ENCODE measurements at regions not wholly inside any gene's neighbourhood (a gene's known extent, or its start where the extent isn't known, plus 50 kb on each side); places are given as distances from the start of the nearest gene placed in this dataset.

DNA sequence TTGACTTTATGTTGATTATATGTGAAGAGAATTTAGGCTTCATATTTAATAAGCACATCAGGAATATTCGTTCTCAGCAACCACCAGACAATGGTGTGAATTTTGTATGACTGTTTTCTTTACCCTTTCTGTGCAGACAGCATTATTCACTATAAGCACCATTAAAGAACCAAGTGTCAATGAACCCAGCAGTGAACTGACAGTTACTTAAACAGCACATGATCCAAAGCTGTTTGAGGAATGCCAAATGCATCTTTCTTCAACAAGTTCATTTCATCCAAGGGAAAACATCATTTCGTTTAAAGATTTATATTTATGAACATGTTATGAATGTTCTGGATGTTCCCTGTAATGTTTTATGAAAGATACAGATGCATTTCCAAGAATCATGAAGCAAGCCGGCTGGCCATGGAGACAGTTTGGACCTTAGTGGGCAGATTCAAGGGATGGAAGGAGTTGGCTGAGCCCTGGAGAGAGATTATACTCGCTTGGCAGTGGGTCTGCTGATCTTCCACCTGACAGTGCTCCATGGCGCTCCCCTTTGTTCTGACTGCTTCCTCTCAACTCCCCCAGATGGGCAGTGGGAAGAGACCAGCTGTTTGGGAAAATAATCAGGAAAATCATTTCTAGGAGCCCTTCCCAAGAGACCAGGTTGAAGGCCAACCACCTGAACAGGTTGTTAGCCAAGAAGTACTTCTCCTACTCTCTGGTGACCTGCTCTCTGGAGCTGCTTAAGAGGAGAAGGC lies 326.0 kb upstream of the RSPO3 start:
- intact Hi-C loops (cut with micrococcal nuclease; ENCODE audit: unreplicated experiment), result no loop called here
- ChIA-PET CTCF (no interaction called here), POLR2A (no interaction called here)
- Histone ChIP-seq H3K4me3 (ENCODE audit: low read depth, low read length) (no peak overlapping the region), H3K36me3 (ENCODE audit: control insufficient read depth, insufficient read depth, low read length) (no peaks in the 10 kb centered on the region), H3K27me3 (replicated peaks; ENCODE audit: control insufficient read depth, insufficient read depth, low read length) (no peaks in the 10 kb centered on the region), H3K4me1 (peaks cover 4% of the 10 kb centered on the region; the same call in 1 of the 2 replicates), H3K9me3 (no peaks in the 10 kb centered on the region)
- TF ChIP-seq, protein P1, sequence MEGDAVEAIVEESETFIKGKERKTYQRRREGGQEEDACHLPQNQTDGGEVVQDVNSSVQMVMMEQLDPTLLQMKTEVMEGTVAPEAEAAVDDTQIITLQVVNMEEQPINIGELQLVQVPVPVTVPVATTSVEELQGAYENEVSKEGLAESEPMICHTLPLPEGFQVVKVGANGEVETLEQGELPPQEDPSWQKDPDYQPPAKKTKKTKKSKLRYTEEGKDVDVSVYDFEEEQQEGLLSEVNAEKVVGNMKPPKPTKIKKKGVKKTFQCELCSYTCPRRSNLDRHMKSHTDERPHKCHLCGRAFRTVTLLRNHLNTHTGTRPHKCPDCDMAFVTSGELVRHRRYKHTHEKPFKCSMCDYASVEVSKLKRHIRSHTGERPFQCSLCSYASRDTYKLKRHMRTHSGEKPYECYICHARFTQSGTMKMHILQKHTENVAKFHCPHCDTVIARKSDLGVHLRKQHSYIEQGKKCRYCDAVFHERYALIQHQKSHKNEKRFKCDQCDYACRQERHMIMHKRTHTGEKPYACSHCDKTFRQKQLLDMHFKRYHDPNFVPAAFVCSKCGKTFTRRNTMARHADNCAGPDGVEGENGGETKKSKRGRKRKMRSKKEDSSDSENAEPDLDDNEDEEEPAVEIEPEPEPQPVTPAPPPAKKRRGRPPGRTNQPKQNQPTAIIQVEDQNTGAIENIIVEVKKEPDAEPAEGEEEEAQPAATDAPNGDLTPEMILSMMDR (IDR thresholded peaks at IDR 0.05; ENCODE audit: insufficient read depth in 1 of 2, low read depth in 1 of 2, low read length in 1 of 2, severe bottlenecking in 1 of 2, unreplicated experiment in 1 of 2), result no peak
- BruUV-seq (replicated peaks), result no TSS peak
- Mint-ChIP-seq H3K27ac (ENCODE audit: unreplicated experiment) (no peak overlapping the region), H3K4me1 (ENCODE audit: low read depth, unreplicated experiment) (no peaks in the 10 kb centered on the region), H3K4me3 (ENCODE audit: unreplicated experiment) (no peak overlapping the region), H3K36me3 (ENCODE audit: insufficient read depth, unreplicated experiment) (no peaks in the 10 kb centered on the region), H3K9me3 (ENCODE audit: unreplicated experiment) (peaks cover 8% of the 10 kb centered on the region), H3K27me3 (ENCODE audit: insufficient read depth, unreplicated experiment) (no peaks in the 10 kb centered on the region)
- DNase-seq, result no peak

DNA sequence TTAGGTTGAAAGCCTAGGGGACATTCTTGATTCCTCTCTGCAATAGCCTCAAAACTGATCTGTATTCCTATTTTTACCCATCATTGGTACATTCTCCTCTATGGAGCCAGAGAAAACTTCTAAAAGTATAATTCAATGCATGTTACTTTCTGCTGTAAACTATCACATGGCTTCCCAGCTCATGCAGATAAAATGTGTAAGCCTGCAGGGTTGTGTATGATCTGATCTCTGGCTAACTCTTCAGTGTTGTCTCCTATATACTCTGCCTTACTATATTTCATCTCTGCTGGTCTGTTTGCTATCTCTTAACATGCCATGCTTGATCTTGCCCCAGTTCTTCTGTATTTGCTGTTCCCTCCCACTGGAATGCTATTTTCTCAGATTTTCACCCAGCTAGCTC lies 323.3 kb upstream of the RSPO3 start:
- Histone ChIP-seq H3K9me3 (no peaks in the 10 kb centered on the region), H3K4me1 (peaks cover 25% of the 10 kb centered on the region), H3K36me3 (ENCODE audit: control insufficient read depth, insufficient read depth, low read length) (no peaks in the 10 kb centered on the region), H3K27me3 (replicated peaks; ENCODE audit: control insufficient read depth, insufficient read depth, low read length) (no peaks in the 10 kb centered on the region), H3K4me3 (ENCODE audit: low read depth, low read length) (no peak overlapping the region)
- Mint-ChIP-seq H3K27me3 (ENCODE audit: insufficient read depth, unreplicated experiment) (no peaks in the 10 kb centered on the region), H3K9me3 (ENCODE audit: unreplicated experiment) (peaks cover 8% of the 10 kb centered on the region), H3K4me3 (ENCODE audit: unreplicated experiment) (no peak overlapping the region), H3K36me3 (ENCODE audit: insufficient read depth, unreplicated experiment) (no peaks in the 10 kb centered on the region), H3K4me1 (ENCODE audit: low read depth, unreplicated experiment) (peaks cover 11% of the 10 kb centered on the region), H3K27ac (ENCODE audit: unreplicated experiment) (no peak overlapping the region)
- TF ChIP-seq, protein P1 (IDR thresholded peaks at IDR 0.05; ENCODE audit: insufficient read depth in 1 of 2, low read depth in 1 of 2, low read length in 1 of 2, severe bottlenecking in 1 of 2, unreplicated experiment in 1 of 2), result no peak
- no peak for DNase-seq
- no TSS peak for BruUV-seq (replicated peaks)
- intact Hi-C loops (cut with micrococcal nuclease; ENCODE audit: unreplicated experiment), result no loop called here
- ChIA-PET POLR2A (no interaction called here), CTCF (interaction anchor here (1.3 kb wide), 1 partner anchor 10 kb away, joined by 3 read pairs; no protein-coding TSS in a partner anchor)

DNA sequence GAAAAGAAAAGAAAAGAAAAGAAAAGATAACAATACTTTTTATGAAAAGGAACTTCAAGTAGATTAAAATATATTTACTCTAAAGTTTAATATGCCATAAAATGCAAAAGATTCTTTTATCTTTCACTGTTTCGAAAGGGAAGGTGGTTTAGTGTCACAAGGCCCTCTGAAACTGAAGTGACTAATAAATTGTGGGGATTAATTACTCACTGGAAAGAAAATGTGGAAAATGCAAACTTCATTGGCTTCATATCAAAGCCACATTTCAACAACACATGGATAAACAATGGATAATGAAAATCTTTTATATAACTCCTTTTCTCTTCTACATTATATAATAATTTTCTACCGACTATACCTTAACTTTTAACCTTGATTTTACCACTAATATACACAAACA lies 320.5 kb upstream of the RSPO3 start:
- Histone ChIP-seq H3K36me3 (ENCODE audit: control insufficient read depth, insufficient read depth, low read length) (no peaks in the 10 kb centered on the region), H3K9me3 (no peaks in the 10 kb centered on the region), H3K4me3 (ENCODE audit: low read depth, low read length) (no peak overlapping the region), H3K4me1 (peaks cover 32% of the 10 kb centered on the region), H3K27me3 (replicated peaks; ENCODE audit: control insufficient read depth, insufficient read depth, low read length) (no peaks in the 10 kb centered on the region)
- Mint-ChIP-seq H3K4me3 (ENCODE audit: unreplicated experiment) (no peak overlapping the region), H3K36me3 (ENCODE audit: insufficient read depth, unreplicated experiment) (no peaks in the 10 kb centered on the region), H3K27me3 (ENCODE audit: insufficient read depth, unreplicated experiment) (no peaks in the 10 kb centered on the region), H3K27ac (ENCODE audit: unreplicated experiment) (no peak overlapping the region), H3K4me1 (ENCODE audit: low read depth, unreplicated experiment) (peaks cover 11% of the 10 kb centered on the region), H3K9me3 (ENCODE audit: unreplicated experiment) (peaks cover 8% of the 10 kb centered on the region)
- DNase-seq, result no peak
- TF ChIP-seq, protein P1 (IDR thresholded peaks at IDR 0.05; ENCODE audit: insufficient read depth in 1 of 2, low read depth in 1 of 2, low read length in 1 of 2, severe bottlenecking in 1 of 2, unreplicated experiment in 1 of 2), result no peak
- intact Hi-C loops (cut with micrococcal nuclease; ENCODE audit: unreplicated experiment), result loop anchor here (2.0 kb wide), 1 partner anchor 225 kb away; no protein-coding TSS in a partner anchor
- no TSS peak for BruUV-seq (replicated peaks)
- ChIA-PET POLR2A (no interaction called here), CTCF (no interaction called here)

All from Caco-2 (cell line).